ENCODE measurements at regions not wholly inside any gene's neighbourhood (a gene's known extent, or its start where the extent isn't known, plus 50 kb on each side); places are given as distances from the start of the nearest gene placed in this dataset.

DNA sequence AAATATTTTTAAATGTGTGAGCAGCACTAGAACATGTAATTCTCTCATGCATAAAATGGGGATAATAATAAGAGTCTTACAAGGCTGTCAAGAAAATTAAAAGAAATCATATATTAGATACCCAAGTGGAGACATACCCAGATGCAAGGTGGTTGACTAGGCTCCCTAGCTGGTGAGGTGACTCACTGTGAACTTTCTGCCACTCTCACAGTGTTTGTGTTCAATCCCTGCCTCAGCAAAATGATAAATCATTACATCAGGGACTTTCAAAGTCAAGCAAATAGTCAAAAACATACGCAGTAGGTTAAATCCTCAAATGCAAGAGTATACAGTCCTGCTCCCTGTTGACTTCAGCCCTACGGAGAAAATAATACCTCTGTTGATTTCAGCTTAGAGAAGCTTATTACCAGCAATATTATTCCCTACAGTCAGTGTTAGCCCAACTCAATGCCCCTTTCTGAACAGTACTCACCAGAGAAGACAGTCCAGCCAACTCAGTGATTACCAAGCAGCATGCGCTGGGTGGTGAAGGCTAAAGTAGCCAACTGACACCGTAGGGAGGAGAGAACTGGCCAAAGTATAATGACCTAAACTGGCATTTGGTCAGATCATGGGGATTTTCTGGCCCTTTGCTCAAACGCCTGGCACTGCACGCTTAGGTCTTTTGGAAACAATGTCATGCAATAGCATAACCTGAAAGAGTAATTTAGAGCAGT is 73.1 kb upstream of the BARX2 start:
- TF ChIP-seq, protein P1, sequence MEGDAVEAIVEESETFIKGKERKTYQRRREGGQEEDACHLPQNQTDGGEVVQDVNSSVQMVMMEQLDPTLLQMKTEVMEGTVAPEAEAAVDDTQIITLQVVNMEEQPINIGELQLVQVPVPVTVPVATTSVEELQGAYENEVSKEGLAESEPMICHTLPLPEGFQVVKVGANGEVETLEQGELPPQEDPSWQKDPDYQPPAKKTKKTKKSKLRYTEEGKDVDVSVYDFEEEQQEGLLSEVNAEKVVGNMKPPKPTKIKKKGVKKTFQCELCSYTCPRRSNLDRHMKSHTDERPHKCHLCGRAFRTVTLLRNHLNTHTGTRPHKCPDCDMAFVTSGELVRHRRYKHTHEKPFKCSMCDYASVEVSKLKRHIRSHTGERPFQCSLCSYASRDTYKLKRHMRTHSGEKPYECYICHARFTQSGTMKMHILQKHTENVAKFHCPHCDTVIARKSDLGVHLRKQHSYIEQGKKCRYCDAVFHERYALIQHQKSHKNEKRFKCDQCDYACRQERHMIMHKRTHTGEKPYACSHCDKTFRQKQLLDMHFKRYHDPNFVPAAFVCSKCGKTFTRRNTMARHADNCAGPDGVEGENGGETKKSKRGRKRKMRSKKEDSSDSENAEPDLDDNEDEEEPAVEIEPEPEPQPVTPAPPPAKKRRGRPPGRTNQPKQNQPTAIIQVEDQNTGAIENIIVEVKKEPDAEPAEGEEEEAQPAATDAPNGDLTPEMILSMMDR (conservative IDR thresholded peaks at IDR 0.05; ENCODE audit: low read depth in 2 of 2): no peak
- TF ChIP-seq POLR2AphosphoS5 (IDR thresholded peaks at IDR 0.05; ENCODE audit: low read depth) (no peak), STAT1 (IDR thresholded peaks at IDR 0.05; ENCODE audit: unreplicated experiment) (no peak), EZH2 (IDR thresholded peaks at IDR 0.05; ENCODE audit: low read depth, unreplicated experiment) (no peak)
- TF ChIP-seq, protein P2, sequence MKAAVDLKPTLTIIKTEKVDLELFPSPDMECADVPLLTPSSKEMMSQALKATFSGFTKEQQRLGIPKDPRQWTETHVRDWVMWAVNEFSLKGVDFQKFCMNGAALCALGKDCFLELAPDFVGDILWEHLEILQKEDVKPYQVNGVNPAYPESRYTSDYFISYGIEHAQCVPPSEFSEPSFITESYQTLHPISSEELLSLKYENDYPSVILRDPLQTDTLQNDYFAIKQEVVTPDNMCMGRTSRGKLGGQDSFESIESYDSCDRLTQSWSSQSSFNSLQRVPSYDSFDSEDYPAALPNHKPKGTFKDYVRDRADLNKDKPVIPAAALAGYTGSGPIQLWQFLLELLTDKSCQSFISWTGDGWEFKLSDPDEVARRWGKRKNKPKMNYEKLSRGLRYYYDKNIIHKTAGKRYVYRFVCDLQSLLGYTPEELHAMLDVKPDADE (IDR thresholded peaks at IDR 0.05): no peak
- TF ChIP-seq, protein P3, sequence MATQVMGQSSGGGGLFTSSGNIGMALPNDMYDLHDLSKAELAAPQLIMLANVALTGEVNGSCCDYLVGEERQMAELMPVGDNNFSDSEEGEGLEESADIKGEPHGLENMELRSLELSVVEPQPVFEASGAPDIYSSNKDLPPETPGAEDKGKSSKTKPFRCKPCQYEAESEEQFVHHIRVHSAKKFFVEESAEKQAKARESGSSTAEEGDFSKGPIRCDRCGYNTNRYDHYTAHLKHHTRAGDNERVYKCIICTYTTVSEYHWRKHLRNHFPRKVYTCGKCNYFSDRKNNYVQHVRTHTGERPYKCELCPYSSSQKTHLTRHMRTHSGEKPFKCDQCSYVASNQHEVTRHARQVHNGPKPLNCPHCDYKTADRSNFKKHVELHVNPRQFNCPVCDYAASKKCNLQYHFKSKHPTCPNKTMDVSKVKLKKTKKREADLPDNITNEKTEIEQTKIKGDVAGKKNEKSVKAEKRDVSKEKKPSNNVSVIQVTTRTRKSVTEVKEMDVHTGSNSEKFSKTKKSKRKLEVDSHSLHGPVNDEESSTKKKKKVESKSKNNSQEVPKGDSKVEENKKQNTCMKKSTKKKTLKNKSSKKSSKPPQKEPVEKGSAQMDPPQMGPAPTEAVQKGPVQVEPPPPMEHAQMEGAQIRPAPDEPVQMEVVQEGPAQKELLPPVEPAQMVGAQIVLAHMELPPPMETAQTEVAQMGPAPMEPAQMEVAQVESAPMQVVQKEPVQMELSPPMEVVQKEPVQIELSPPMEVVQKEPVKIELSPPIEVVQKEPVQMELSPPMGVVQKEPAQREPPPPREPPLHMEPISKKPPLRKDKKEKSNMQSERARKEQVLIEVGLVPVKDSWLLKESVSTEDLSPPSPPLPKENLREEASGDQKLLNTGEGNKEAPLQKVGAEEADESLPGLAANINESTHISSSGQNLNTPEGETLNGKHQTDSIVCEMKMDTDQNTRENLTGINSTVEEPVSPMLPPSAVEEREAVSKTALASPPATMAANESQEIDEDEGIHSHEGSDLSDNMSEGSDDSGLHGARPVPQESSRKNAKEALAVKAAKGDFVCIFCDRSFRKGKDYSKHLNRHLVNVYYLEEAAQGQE (IDR thresholded peaks at IDR 0.05; ENCODE audit: unreplicated experiment): no peak

Measured in GM23338 (cell line).